Uterus (tissue), 3 donors: ENCODE measurements at regions not wholly inside any gene's neighbourhood (a gene's known extent, or its start where the extent isn't known, plus 50 kb on each side); places are given as distances from the start of the nearest gene placed in this dataset.

Experiments used
- DNase-seq, 2 donors: peaks; one replicate each; pipeline ENCODE4 v3.0.0-alpha.2; 2019 to 2020
- H3K27ac ChIP-seq, 2 donors: fragments of 200-600 bp; sonication (generic); 1 replicate in 1 of 2; 2 replicates in 1 of 2; pipeline ENCODE4 v1.5.1; 2016 to 2018
- H3K27me3 ChIP-seq, 2 donors: fragments of 200-600 bp; sonication (generic); one replicate each; pipeline ENCODE4 v1.5.1; 2018 to 2019; ENCODE audit warnings: control low read depth in 1 of 2
- H3K36me3 ChIP-seq, 2 donors: fragments of 200-600 bp; sonication (generic); one replicate each; pipeline ENCODE4 v1.5.1; 2019; ENCODE audit warnings: control low read depth in 1 of 2
- H3K4me1 ChIP-seq, 2 donors: fragments of 200-600 bp; sonication (generic); one replicate each; pipeline ENCODE4 v1.5.1; 2018 to 2019; ENCODE audit warnings: control low read depth in 1 of 2
- H3K4me3 ChIP-seq, 2 donors: fragments of 200-600 bp; sonication (generic); 1 replicate in 1 of 2; 2 replicates in 1 of 2; pipeline ENCODE4 v1.5.1; 2018 to 2019; ENCODE audit warnings: mild to moderate bottlenecking in 1 of 2
- H3K9me3 ChIP-seq, 2 donors: fragments of 200-600 bp; sonication (generic); one replicate each; pipeline ENCODE4 v1.5.1; 2019; ENCODE audit warnings: control low read depth in 1 of 2
- POLR2A ChIP-seq, 2 donors: fragments of 450-650 bp; IDR thresholded peaks; one replicate each; pipeline ENCODE4 v1.6.1; 2016; ENCODE audit warnings: antibody characterized with exemption in 2 of 2, mild to moderate bottlenecking in 1 of 2, moderate library complexity in 1 of 2
- intact Hi-C: fragments of 100-400 bp; cut with DNase I; formaldehyde crosslinking; loops from one replicate; pipeline ENCODE4 v1.15.1; 2023; ENCODE audit warnings: low total_unique reads
- TF ChIP-seq, protein P1 (sequence below), 4 experiments: fragments of 200-600 bp in 2 of 4; fragments of 450-650 bp in 2 of 4; sonication (generic) in 2 of 4; IDR thresholded peaks; one replicate each; pipeline ENCODE4 v1.5.1; 2016 to 2019; ENCODE audit warnings: antibody characterized with exemption in 4 of 4, mild to moderate bottlenecking in 2 of 4, moderate library complexity in 1 of 4
- donor health status: DM: yes; HTN: yes; CAD: no.

DNA sequence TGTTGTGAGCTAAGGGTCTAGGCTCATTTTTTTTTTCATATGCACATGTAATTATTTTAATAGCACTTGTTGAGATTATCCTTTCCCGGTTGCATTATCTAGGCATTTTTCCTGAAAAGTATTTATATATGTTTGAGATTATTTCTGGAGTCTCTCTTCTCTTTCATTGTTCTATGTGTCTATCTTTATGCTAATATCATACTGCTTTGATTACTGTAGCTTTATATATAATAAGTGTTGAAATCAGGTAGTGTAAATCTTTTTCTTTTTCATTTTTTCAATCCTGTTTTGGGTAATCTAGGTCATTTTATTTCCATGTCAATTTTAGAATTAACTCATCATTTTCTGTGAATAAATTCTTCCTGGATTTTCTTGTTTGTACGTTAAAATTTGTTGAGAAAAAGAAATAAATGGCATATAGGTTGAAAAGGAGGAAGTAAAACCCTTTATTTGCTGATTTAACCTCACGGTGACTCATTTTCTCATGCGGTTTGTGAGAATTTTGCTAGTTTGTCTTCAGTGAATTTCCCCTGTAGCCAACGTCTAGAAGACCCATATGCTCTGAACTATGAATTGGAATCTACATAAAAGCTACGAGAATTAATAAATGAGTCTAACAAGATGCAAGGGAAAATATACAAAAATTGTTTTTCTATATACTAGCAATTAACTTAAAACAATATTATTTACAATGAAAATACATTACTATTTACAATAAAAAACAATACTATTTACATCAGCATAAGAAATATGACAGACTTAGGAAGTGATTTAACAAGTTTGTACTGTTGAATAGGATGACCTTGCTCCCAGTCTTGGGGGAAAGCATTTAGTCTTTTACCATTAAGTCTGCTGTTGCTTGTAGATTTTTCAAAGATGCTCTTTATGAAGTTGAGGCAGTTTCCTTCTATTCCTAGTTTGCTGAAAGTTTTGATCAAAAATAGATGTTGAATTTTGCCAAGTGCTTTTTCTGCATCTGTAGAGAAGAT lies 105.0 kb downstream of the SNAPC1 start:
- no peaks in the 10 kb centered on the region for H3K4me1 ChIP-seq
- peaks cover 0 to 5% of the 10 kb centered on the region in 2 donors for H3K36me3 ChIP-seq
- H3K4me3 ChIP-seq = no peak overlapping the region
- no peak overlapping the region for H3K27ac ChIP-seq
- H3K9me3 ChIP-seq = no peaks in the 10 kb centered on the region
- DNase-seq = no peak
- no peak for TF ChIP-seq POLR2A (IDR thresholded peaks at IDR 0.05)
- TF ChIP-seq, protein P1, sequence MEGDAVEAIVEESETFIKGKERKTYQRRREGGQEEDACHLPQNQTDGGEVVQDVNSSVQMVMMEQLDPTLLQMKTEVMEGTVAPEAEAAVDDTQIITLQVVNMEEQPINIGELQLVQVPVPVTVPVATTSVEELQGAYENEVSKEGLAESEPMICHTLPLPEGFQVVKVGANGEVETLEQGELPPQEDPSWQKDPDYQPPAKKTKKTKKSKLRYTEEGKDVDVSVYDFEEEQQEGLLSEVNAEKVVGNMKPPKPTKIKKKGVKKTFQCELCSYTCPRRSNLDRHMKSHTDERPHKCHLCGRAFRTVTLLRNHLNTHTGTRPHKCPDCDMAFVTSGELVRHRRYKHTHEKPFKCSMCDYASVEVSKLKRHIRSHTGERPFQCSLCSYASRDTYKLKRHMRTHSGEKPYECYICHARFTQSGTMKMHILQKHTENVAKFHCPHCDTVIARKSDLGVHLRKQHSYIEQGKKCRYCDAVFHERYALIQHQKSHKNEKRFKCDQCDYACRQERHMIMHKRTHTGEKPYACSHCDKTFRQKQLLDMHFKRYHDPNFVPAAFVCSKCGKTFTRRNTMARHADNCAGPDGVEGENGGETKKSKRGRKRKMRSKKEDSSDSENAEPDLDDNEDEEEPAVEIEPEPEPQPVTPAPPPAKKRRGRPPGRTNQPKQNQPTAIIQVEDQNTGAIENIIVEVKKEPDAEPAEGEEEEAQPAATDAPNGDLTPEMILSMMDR (IDR thresholded peaks at IDR 0.05) = no peak
- intact Hi-C loops = no loop called here
- H3K27me3 ChIP-seq = no peaks in the 10 kb centered on the region

DNA sequence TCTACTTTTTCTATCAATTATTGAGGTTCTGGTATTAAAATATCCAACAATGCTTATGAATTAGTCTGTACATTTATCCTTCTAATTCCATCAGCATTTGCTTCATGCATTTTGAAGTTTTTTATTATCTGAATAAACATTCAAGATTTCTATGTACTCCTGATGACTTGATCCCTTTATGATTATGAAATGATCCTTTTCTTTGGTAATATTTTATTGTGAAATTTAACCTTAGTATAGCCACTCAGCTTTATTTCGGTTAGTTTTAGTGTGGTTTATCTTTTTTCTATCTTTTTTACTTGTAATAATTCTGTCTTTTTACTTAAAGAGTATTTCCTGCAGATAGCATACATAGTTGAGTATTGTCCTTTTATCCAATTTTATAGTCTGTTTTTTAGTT lies 106.6 kb downstream of the SNAPC1 start:
- Histone ChIP-seq H3K4me1 (no peaks in the 10 kb centered on the region), H3K9me3 (no peaks in the 10 kb centered on the region), H3K4me3 (no peak overlapping the region), H3K27ac (no peak overlapping the region), H3K36me3 (peaks cover 0 to 5% of the 10 kb centered on the region in 2 donors), H3K27me3 (no peaks in the 10 kb centered on the region)
- intact Hi-C loops = no loop called here
- no peak for TF ChIP-seq POLR2A (IDR thresholded peaks at IDR 0.05)
- TF ChIP-seq, protein P1 (IDR thresholded peaks at IDR 0.05) = no peak
- DNase-seq = no peak

- H3K27me3 ChIP-seq = no peaks in the 10 kb centered on the region
- peaks cover 0 to 5% of the 10 kb centered on the region in 2 donors for H3K36me3 ChIP-seq
- intact Hi-C loops = no loop called here
- TF ChIP-seq, protein P1 (IDR thresholded peaks at IDR 0.05) = no peak
- TF ChIP-seq POLR2A (IDR thresholded peaks at IDR 0.05) = no peak
- no peaks in the 10 kb centered on the region for H3K4me1 ChIP-seq
- H3K27ac ChIP-seq = no peak overlapping the region
- no peak overlapping the region for H3K4me3 ChIP-seq
- no peak for DNase-seq
- no peaks in the 10 kb centered on the region for H3K9me3 ChIP-seq
Measured at GRCh38 chr14:61870163-61870562, 107.9 kb downstream of the SNAPC1 start.

- DNase-seq = no peak
- TF ChIP-seq POLR2A (IDR thresholded peaks at IDR 0.05) = no peak
- TF ChIP-seq, protein P1 (IDR thresholded peaks at IDR 0.05) = no peak
- Histone ChIP-seq H3K27ac (no peak overlapping the region), H3K27me3 (no peaks in the 10 kb centered on the region), H3K9me3 (no peaks in the 10 kb centered on the region), H3K4me3 (no peak overlapping the region), H3K36me3 (peaks cover 0 to 5% of the 10 kb centered on the region in 2 donors), H3K4me1 (no peaks in the 10 kb centered on the region)
- intact Hi-C loops = no loop called here
Measured at GRCh38 chr14:61872452-61872851, 110.2 kb downstream of the SNAPC1 start.

GRCh38 chr14:61875483-61875882 lies 113.3 kb downstream of the SNAPC1 start:
- Histone ChIP-seq H3K27ac (no peak overlapping the region), H3K36me3 (no peaks in the 10 kb centered on the region), H3K9me3 (no peaks in the 10 kb centered on the region), H3K27me3 (no peaks in the 10 kb centered on the region), H3K4me1 (no peaks in the 10 kb centered on the region), H3K4me3 (no peak overlapping the region)
- no peak for DNase-seq
- intact Hi-C loops = no loop called here
- TF ChIP-seq POLR2A (IDR thresholded peaks at IDR 0.05) = no peak
- TF ChIP-seq, protein P1 (IDR thresholded peaks at IDR 0.05) = no peak
